HG03097 (cell line): ENCODE measurements at regions not wholly inside any gene's neighbourhood (a gene's known extent, or its start where the extent isn't known, plus 50 kb on each side); places are given as distances from the start of the nearest gene placed in this dataset.
"Not testable (repeated sequence)": the region's sequence is repeated elsewhere in the genome, so short reads cannot be mapped to it uniquely, and the experiment has no call there.

Experiments used
- ATAC-seq: cut with Tn5 transposase; IDR thresholded peaks from one replicate; pipeline ENCODE4 v1.9.1; 2021; ENCODE audit not compliant: unreplicated experiment, low FRiP score

DNA sequence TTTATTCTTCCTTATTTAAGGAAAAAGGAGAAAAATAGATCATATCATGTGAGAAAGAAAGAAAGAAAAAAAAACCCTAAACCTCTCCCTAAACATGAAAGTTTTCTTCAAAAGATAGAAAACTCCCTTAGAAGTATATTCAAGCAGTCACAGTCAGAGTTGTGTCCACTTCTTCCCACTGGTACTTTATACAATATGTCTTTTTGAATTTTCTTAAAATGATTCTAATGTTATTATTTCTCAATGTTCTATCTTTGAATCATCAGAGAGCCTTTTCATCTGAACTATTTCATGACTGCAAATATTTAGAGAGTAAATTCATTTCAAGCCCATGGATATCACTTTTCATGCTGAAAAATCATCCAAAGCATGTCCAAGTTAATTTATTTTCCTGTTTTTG, 205.2 kb upstream of the SPOPL start:
- ATAC-seq = no peak

DNA sequence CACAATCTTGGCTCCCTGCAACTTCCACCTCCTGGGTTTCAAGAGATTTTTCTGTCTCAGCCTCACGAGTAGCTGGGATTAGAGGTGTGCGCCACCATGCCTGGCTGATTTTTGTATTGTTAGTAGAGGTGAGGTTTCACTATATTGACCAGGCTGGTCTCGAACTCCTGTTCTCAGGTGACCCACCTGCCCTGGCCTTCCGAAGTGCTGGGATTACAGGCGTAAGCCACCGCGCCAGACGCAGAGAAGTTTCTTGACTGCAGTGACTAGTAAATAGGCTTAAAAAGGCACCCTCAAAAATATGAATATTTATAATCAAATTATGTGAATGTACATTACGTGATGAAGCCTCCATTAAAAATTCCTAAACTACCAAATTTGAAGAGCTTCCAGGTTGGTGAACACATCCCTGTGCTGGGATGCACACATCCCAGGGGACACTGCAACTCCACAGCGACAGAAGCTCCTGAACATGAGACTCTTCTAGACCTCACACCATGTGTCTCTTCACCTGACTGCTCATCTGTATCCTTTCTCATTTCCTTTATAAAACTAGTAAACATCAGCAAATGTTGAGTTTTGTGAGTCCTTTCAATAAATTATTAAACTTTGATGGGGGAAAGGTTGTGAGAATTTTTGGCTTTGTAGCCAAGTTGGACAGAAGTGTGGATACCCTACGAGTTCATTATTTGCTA, 203.3 kb upstream of the SPOPL start:
- ATAC-seq = peak; percentile 84

DNA sequence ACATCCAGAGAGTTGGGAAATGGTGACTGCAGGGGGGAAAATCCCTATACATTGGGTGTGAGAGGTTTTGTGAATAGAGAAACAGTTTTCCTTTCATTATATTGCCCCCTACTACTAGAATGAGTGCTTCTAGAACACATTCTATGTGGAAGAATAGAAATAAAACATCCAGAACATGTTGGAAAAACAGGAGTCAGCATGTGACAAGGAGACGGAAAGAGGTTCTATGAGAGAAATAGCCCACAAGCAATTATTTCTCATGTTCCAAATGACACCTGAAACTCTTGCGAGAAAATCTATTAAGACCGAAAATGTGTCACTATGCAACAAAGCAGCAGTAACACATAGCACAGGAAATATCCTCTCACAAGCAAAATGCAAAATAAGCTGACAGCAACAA, 202.7 kb upstream of the SPOPL start:
- ATAC-seq = peak; percentile 49

DNA sequence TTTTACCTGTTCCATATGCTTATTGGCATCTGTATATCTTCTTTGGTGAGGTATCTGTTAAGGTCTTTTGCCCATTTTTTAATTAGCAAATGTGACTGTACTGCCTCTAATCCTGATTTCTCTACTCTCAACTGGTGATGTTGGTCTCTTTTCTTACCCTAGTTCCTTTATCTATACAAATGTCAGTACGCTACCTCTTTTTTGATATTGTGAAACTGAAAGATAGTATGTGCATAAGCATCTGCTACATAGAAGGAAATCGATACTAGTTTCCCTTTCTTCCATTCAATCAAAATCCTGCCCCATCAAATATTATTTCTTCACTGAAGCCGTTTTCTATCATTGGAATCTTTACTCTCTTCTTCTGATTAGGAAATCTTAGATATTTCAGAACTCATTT, 194.9 kb upstream of the SPOPL start:
- no peak for ATAC-seq

- no peak for ATAC-seq
Observed at GRCh38 chr2:138307099-138307498, 194.5 kb upstream of the SPOPL start.

- no peak for ATAC-seq
Observed at GRCh38 chr2:138309760-138310159, 191.8 kb upstream of the SPOPL start.

GRCh38 chr2:138312061-138312460, 189.5 kb upstream of the SPOPL start:
- ATAC-seq = no peak

GRCh38 chr2:138315619-138316018, 186.0 kb upstream of the SPOPL start:
- ATAC-seq = not testable (repeated sequence)

- no peak for ATAC-seq
Observed at GRCh38 chr2:138319616-138320015, 182.0 kb upstream of the SPOPL start.

GRCh38 chr2:138321458-138321857, 180.1 kb upstream of the SPOPL start:
- ATAC-seq = no peak

DNA sequence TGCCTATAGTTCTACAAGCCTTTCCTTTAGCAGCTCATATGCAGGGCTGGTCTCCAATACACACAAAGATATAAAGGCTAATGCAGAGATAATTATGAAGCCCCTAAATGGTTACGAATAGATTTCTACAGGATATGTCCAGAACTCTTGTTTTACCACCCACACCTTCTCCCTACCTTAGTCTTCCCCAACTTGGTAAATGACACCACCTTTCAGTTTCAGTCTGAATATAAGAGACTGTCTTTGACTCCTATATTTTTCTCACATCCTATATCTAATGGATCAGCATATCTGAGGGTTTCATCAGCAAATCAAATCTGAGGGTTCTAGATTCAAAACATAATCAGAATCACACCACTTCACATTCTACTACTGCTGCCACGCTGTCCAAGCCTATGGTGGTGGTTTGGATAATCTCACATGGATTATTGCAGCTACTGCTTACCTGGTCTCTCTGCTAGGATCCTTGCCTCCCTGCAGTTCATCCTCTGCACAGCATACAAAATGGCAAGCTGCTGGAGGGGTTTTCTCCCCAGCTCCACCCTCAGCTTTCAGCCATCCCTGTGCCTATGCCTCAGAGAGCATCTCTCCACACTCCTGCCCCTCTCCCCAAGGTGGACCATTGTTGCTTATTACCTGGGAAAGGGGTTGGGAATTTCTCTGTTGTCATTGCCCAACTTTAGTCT, 178.0 kb upstream of the SPOPL start:
- ATAC-seq = no peak

- no peak for ATAC-seq
Observed at GRCh38 chr2:138324068-138324771, 177.3 kb upstream of the SPOPL start.

DNA sequence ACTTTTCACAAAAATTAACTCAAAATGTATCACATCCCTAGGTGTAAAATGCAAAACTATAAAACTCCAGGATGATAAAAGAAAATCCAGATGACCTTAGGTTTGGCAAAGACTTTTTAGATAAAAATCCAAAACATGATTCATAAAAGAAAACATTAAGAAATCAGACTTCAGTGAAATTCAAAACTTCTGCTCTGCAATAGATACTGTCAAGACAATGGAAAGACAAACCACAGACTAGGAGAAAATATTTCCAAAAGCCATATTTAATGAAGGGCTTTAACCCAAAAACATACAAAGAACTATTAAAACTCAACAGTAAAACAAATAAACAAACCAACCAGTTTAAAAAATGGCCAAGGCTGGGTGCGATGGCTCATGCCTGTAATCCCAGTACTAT, 173.6 kb upstream of the SPOPL start:
- no peak for ATAC-seq

GRCh38 chr2:138329162-138329561, 172.4 kb upstream of the SPOPL start:
- no peak for ATAC-seq

GRCh38 chr2:138329591-138329990, 172.0 kb upstream of the SPOPL start:
- no peak for ATAC-seq

GRCh38 chr2:138333121-138333520, 168.4 kb upstream of the SPOPL start:
- ATAC-seq = no peak

GRCh38 chr2:138333677-138334076, 167.9 kb upstream of the SPOPL start:
- ATAC-seq = no peak

GRCh38 chr2:138334323-138334722, 167.2 kb upstream of the SPOPL start:
- ATAC-seq = no peak

GRCh38 chr2:138335036-138335435, 166.5 kb upstream of the SPOPL start:
- ATAC-seq = no peak

DNA sequence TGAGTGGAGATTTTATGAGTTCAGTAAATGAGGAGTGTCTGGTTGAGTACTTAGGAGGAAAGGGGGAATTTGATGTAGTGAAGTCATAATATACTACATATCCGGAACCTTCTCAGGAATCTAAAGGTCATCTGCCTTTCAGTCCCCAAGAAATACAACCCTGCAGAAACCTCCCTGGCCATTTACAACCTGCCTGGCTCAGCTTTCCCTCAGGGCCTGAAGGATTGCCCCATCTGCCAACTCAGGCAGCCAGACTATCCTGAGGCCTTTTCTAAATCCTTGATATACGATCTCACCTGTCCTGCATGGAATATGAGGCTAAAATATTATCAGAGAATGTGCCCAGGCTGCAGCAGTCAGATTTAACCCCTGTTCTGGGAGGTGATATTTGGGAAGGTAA, 165.4 kb upstream of the SPOPL start:
- no peak for ATAC-seq

- ATAC-seq = no peak
Observed at GRCh38 chr2:138355244-138355643, 146.3 kb upstream of the SPOPL start.

- ATAC-seq = no peak
Observed at GRCh38 chr2:138356178-138356577, 145.4 kb upstream of the SPOPL start.
